Osteocyte (in vitro differentiated cells): ENCODE measurements at regions not wholly inside any gene's neighbourhood (a gene's known extent, or its start where the extent isn't known, plus 50 kb on each side); places are given as distances from the start of the nearest gene placed in this dataset.

ENCODE experiments used
- DNase-seq: peaks from one replicate; pipeline ENCODE4 v3.0.0; 2021; ENCODE audit warnings: mixed read lengths; ENCODE audit not compliant: unreplicated experiment; ENCODE audit errors: extremely low spot score
- H3K27ac Mint-ChIP-seq: one replicate; pipeline ENCODE4 v1.8.0; 2021; ENCODE audit warnings: mild to moderate bottlenecking, mixed read lengths; ENCODE audit not compliant: unreplicated experiment
- H3K27me3 Mint-ChIP-seq: one replicate; pipeline ENCODE4 v1.8.0; 2021; ENCODE audit warnings: mixed read lengths; ENCODE audit not compliant: unreplicated experiment
- H3K36me3 Mint-ChIP-seq: one replicate; pipeline ENCODE4 v1.8.0; 2021; ENCODE audit warnings: mixed read lengths; ENCODE audit not compliant: unreplicated experiment
- H3K4me1 Mint-ChIP-seq: one replicate; pipeline ENCODE4 v1.8.0; 2021; ENCODE audit warnings: mixed read lengths; ENCODE audit not compliant: unreplicated experiment
- H3K4me3 Mint-ChIP-seq: one replicate; pipeline ENCODE4 v1.8.0; 2021; ENCODE audit warnings: mild to moderate bottlenecking, moderate library complexity, mixed read lengths; ENCODE audit not compliant: unreplicated experiment
- H3K9me3 Mint-ChIP-seq: one replicate; pipeline ENCODE4 v1.8.0; 2021; ENCODE audit warnings: mixed read lengths; ENCODE audit not compliant: unreplicated experiment
- CTCF ChIP-seq: fragments of 200-600 bp; sonication (generic); IDR thresholded peaks from 2 replicates; pipeline ENCODE4 v1.5.0; 2021; ENCODE audit warnings: antibody characterized with exemption, mild to moderate bottlenecking, moderate library complexity

GRCh38 chr5:52517667-52518066 lies 270.0 kb upstream of the ITGA1 start:
- Mint-ChIP-seq H3K4me1 (no peaks in the 10 kb centered on the region), H3K36me3 (no peaks in the 10 kb centered on the region), H3K4me3 (no peak overlapping the region), H3K27me3 (peaks cover 28% of the 10 kb centered on the region), H3K27ac (no peak overlapping the region), H3K9me3 (peaks cover 4% of the 10 kb centered on the region)
- TF ChIP-seq CTCF, result no peak
- DNase-seq, result no peak

GRCh38 chr5:52520171-52520570 lies 267.5 kb upstream of the ITGA1 start:
- no peak for TF ChIP-seq CTCF
- no peaks in the 10 kb centered on the region for H3K4me1 Mint-ChIP-seq
- no peak overlapping the region for H3K27ac Mint-ChIP-seq
- H3K4me3 Mint-ChIP-seq, result no peak overlapping the region
- H3K9me3 Mint-ChIP-seq, result peaks cover 4% of the 10 kb centered on the region
- no peak for DNase-seq
- H3K36me3 Mint-ChIP-seq, result no peaks in the 10 kb centered on the region
- H3K27me3 Mint-ChIP-seq, result peaks cover 22% of the 10 kb centered on the region

GRCh38 chr5:52521236-52521635 lies 266.5 kb upstream of the ITGA1 start:
- DNase-seq, result no peak
- peaks cover 21% of the 10 kb centered on the region for H3K27me3 Mint-ChIP-seq
- no peak overlapping the region for H3K4me3 Mint-ChIP-seq
- H3K9me3 Mint-ChIP-seq, result no peaks in the 10 kb centered on the region
- no peak for TF ChIP-seq CTCF
- H3K36me3 Mint-ChIP-seq, result no peaks in the 10 kb centered on the region
- no peak overlapping the region for H3K27ac Mint-ChIP-seq
- no peaks in the 10 kb centered on the region for H3K4me1 Mint-ChIP-seq

GRCh38 chr5:52523701-52524100 lies 264.0 kb upstream of the ITGA1 start:
- H3K9me3 Mint-ChIP-seq, result no peaks in the 10 kb centered on the region
- no peak for TF ChIP-seq CTCF
- DNase-seq, result no peak
- H3K4me1 Mint-ChIP-seq, result no peaks in the 10 kb centered on the region
- H3K27me3 Mint-ChIP-seq, result peaks cover 21% of the 10 kb centered on the region
- no peak overlapping the region for H3K27ac Mint-ChIP-seq
- H3K36me3 Mint-ChIP-seq, result no peaks in the 10 kb centered on the region
- no peak overlapping the region for H3K4me3 Mint-ChIP-seq

GRCh38 chr5:52531105-52531504 lies 256.6 kb upstream of the ITGA1 start:
- H3K4me3 Mint-ChIP-seq, result no peak overlapping the region
- H3K9me3 Mint-ChIP-seq, result peaks cover 6% of the 10 kb centered on the region
- H3K4me1 Mint-ChIP-seq, result no peaks in the 10 kb centered on the region
- H3K36me3 Mint-ChIP-seq, result no peaks in the 10 kb centered on the region
- TF ChIP-seq CTCF, result no peak
- H3K27me3 Mint-ChIP-seq, result no peaks in the 10 kb centered on the region
- no peak overlapping the region for H3K27ac Mint-ChIP-seq
- no peak for DNase-seq
